GM12878 (cell line): ENCODE measurements at regions not wholly inside any gene's neighbourhood (a gene's known extent, or its start where the extent isn't known, plus 50 kb on each side); places are given as distances from the start of the nearest gene placed in this dataset.

ENCODE experiments used
- ATAC-seq: fragments of 200-7000 bp; cut with Tn5 transposase; 3 replicates; pipeline ENCODE4 v1.9.1; 2020; ENCODE audit warnings: mild to moderate bottlenecking, moderate library complexity
- BruUV-seq: library from RNA; stranded (reverse); fragments of 400-500 nt; replicated peaks from 2 replicates; lab custom pipeline; 2021; lab: Mats Ljungman, UMichigan
- CTCF ChIA-PET: fragments of 300-600 bp; sonication (Branson Sonifier 250); formaldehyde crosslinking; extraction: SDS; loops from one replicate; lab custom pipeline; 2021; ENCODE audit warnings: inconsistent platforms; lab: Yijun Ruan, JAX
- POLR2A ChIA-PET: fragments of 350-600 bp; formaldehyde crosslinking; extraction: SDS; loops from one replicate; lab custom pipeline; 2021; ENCODE audit warnings: inconsistent platforms; lab: Charles Lee
- RAD21 ChIA-PET: fragments of 300-600 bp; sonication (Branson Sonifier 250); formaldehyde crosslinking; loops from one replicate; lab custom pipeline; 2023; ENCODE audit warnings: antibody characterized with exemption; ENCODE audit not compliant: unreplicated experiment; lab: Charles Lee
- SMC1A ChIA-PET: fragments of 300-600 bp; sonication (Branson Sonifier 250); formaldehyde crosslinking; loops from one replicate; lab custom pipeline; 2023; ENCODE audit not compliant: unreplicated experiment, uncharacterized antibody; lab: Charles Lee
- DNase-seq: peaks from one replicate; pipeline ENCODE4 v3.0.0-alpha.2; 2011; ENCODE audit warnings: low read depth, low spot score
- FAIRE-seq: peaks from 3 replicates; lab custom pipeline; 2011; peaks lifted over from hg19 to GRCh38; lab: Jason Lieb, UNC
- H2AFZ ChIP-seq: 2 replicates; pipeline ENCODE4 v1.6.0; 2011; ENCODE audit warnings: low read depth, low read length, control low read depth; ENCODE audit not compliant: control insufficient read depth
- H3K27ac ChIP-seq: 2 replicates; pipeline ENCODE4 v1.5.1; 2011; ENCODE audit warnings: control low read depth; ENCODE audit not compliant: control insufficient read depth, insufficient read depth
- H3K27me3 ChIP-seq, 2 experiments: replicated peaks in 1 of 2; 2 replicates each; pipeline versions ENCODE4 v1.6.0 to v1.6.1; 2011; ENCODE audit warnings: low read length in 1 of 2; ENCODE audit not compliant: control insufficient read depth in 2 of 2, insufficient read depth in 2 of 2
- H3K36me3 ChIP-seq, 2 experiments: 2 replicates each; pipeline ENCODE4 v1.5.1; 2011; ENCODE audit warnings: low read length in 1 of 2; ENCODE audit not compliant: control insufficient read depth in 2 of 2, insufficient read depth in 2 of 2
- H3K4me1 ChIP-seq: 2 replicates; pipeline ENCODE4 v1.6.1; 2011; ENCODE audit warnings: mild to moderate bottlenecking, low read length, moderate library complexity, mixed read lengths; ENCODE audit not compliant: control insufficient read depth, insufficient read depth
- H3K4me2 ChIP-seq: 2 replicates; pipeline ENCODE4 v1.6.0; 2011; ENCODE audit warnings: control low read depth; ENCODE audit not compliant: control insufficient read depth, insufficient read depth
- H3K4me3 ChIP-seq: fragments of 200-600 bp; sonication (generic); 2 replicates; pipeline ENCODE4 v1.5.1; 2016
- H3K79me2 ChIP-seq: 2 replicates; pipeline ENCODE4 v1.6.0; 2011; ENCODE audit warnings: low read length; ENCODE audit not compliant: control insufficient read depth, insufficient read depth
- H3K9ac ChIP-seq: 2 replicates; pipeline ENCODE4 v1.8.0; 2011; ENCODE audit warnings: low read length, control low read depth, mixed read lengths; ENCODE audit not compliant: control insufficient read depth, insufficient read depth
- H3K9me3 ChIP-seq: replicated peaks from 3 replicates; pipeline ENCODE4 v1.5.1; 2011; ENCODE audit warnings: mild to moderate bottlenecking, low read length; ENCODE audit not compliant: control insufficient read depth, insufficient read depth
- H4K20me1 ChIP-seq: 2 replicates; pipeline ENCODE4 v1.6.0; 2011; ENCODE audit not compliant: control insufficient read depth, insufficient read depth
- CEBPB ChIP-seq, 2 experiments: fragments of 150-350 bp in 1 of 2; IDR thresholded peaks; 2 replicates each; pipeline ENCODE4 v1.6.1; 2012 to 2014; ENCODE audit warnings: low read depth in 2 of 2, low read length in 2 of 2, borderline replicate concordance in 1 of 2, inconsistent platforms in 1 of 2
- EGR1 ChIP-seq, 2 experiments: IDR thresholded peaks; 1 replicate in 1 of 2; 2 replicates in 1 of 2; pipeline ENCODE4 v1.6.1; 2011 to 2012; ENCODE audit warnings: low read depth in 2 of 2, low read length in 2 of 2, borderline replicate concordance in 1 of 2, mild to moderate bottlenecking in 1 of 2, moderate library complexity in 1 of 2
- IKZF2 ChIP-seq, 2 experiments: fragments of 450-650 bp; IDR thresholded peaks; 2 replicates each; pipeline ENCODE4 v1.6.1; 2017; ENCODE audit warnings: mild to moderate bottlenecking in 2 of 2, moderate library complexity in 2 of 2
- NFXL1 ChIP-seq: fragments of 450-650 bp; IDR thresholded peaks from 2 replicates; pipeline ENCODE4 v1.6.1; 2017; ENCODE audit warnings: antibody characterized with exemption, mild to moderate bottlenecking, borderline replicate concordance
- NRF1 ChIP-seq: conservative IDR thresholded peaks from 2 replicates; pipeline ENCODE4 v1.6.1; 2011; ENCODE audit warnings: mild to moderate bottlenecking, low read depth, low read length, improper control_type of control experiment
- PBX3 ChIP-seq: IDR thresholded peaks from 2 replicates; pipeline ENCODE4 v1.6.1; 2011; ENCODE audit warnings: mild to moderate bottlenecking, low read depth, low read length, moderate library complexity; ENCODE audit not compliant: insufficient replicate concordance
- SUPT20H ChIP-seq: IDR thresholded peaks from 2 replicates; pipeline ENCODE4 v1.6.1; 2011; ENCODE audit warnings: low read depth, mild to moderate bottlenecking, low read length, moderate library complexity, borderline replicate concordance; ENCODE audit not compliant: control insufficient read depth
- SUZ12 ChIP-seq: fragments of 200-600 bp; sonication (generic); IDR thresholded peaks from one replicate; pipeline ENCODE4 v1.6.1; 2018; ENCODE audit warnings: antibody characterized with exemption, mild to moderate bottlenecking; ENCODE audit not compliant: unreplicated experiment
- USF1 ChIP-seq: IDR thresholded peaks from 2 replicates; pipeline ENCODE4 v1.6.1; 2011; ENCODE audit warnings: borderline replicate concordance, low read depth, mild to moderate bottlenecking, moderate library complexity, mixed read lengths, low read length; ENCODE audit not compliant: insufficient read depth; ENCODE audit errors: extremely low read length
- WRNIP1 ChIP-seq: IDR thresholded peaks from 2 replicates; pipeline ENCODE4 v1.6.1; 2011; ENCODE audit warnings: low read depth, low read length, improper control_type of control experiment, borderline replicate concordance
- ZNF217 ChIP-seq: fragments of 450-650 bp; IDR thresholded peaks from 2 replicates; pipeline ENCODE4 v1.6.1; 2017; ENCODE audit warnings: antibody characterized with exemption, mild to moderate bottlenecking
- ZNF274 ChIP-seq: IDR thresholded peaks from one replicate; pipeline ENCODE4 v1.8.0; 2011; ENCODE audit not compliant: insufficient read length, insufficient read depth
- WGBS: methylation state at CpG from one replicate; pipeline ENCODE4 v1.1.6; 2016; ENCODE audit warnings: low lambda C conversion rate; ENCODE audit not compliant: insufficient replicate concordance, insufficient coverage; ENCODE audit errors: missing lambda C conversion rate; 5-methylcytosine and 5-hydroxymethylcytosine counted together
- in situ Hi-C: fragments of 300-500 bp; cut with MboI; formaldehyde crosslinking; loops from 9 replicates; pipeline ENCODE4 v1.14.3; 2018; ENCODE audit warnings: mixed read lengths
- intact Hi-C: fragments of 100-400 bp; cut with micrococcal nuclease; formaldehyde crosslinking; loops from one replicate; pipeline ENCODE4 v1.14.2; 2022; ENCODE audit not compliant: unreplicated experiment
- TF ChIP-seq, protein P1 (sequence below): fragments of 450-650 bp; IDR thresholded peaks from 2 replicates; pipeline ENCODE4 v1.6.1; 2016; ENCODE audit warnings: mild to moderate bottlenecking, moderate library complexity, borderline replicate concordance
- TF ChIP-seq, protein P2 (sequence below): fragments of 150-350 bp; IDR thresholded peaks from 2 replicates; pipeline ENCODE4 v1.6.1; 2016; ENCODE audit warnings: low read depth, low read length

DNA sequence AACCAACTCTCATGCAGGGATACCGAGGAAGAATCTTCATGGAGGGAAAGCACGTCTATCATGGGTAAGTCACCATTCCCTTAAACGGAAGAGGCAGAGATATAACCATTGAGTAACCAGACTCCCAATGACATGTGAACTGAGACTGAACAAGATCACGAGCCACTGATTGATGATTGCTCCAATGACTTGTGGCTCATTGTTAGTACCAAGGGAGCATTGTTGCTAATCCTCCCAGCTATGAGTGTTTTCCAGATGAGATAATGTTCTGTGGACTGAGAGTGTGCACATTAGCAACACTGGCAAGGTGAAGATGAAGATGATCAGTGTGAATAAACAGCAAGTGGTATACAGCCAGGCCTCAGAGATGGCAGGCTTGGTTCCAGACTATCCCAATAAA, 219.2 kb upstream of the MAP3K1 start:
- in situ Hi-C loops (no loop called here), intact Hi-C loops (no loop called here)
- ChIA-PET CTCF (no interaction called here), RAD21 (no interaction called here), SMC1A (interaction anchor here (0.6 to 1.0 kb wide), 4 partner anchors 20 to 126 kb away, joined by 3 read pairs; no protein-coding TSS in a partner anchor), POLR2A (no interaction called here)
- Histone ChIP-seq H3K4me2 (no peak overlapping the region), H3K79me2 (no peaks in the 10 kb centered on the region), H3K4me1 (no peaks in the 10 kb centered on the region), H2AFZ (no peak overlapping the region), H4K20me1 (no peaks in the 10 kb centered on the region), H3K27ac (no peak overlapping the region), H3K27me3 (0 out of 4 replicates have a peak, but pooled peaks cover 0 to 2% of the 10 kb centered on the region in 2 experiments), H3K9ac (no peak overlapping the region), H3K9me3 (no peaks in the 10 kb centered on the region), H3K4me3 (no peak overlapping the region), H3K36me3 (no peaks in the 10 kb centered on the region)
- ATAC-seq (no peak), FAIRE-seq (no peak), DNase-seq (no peak)
- 48% methylated on average over 4 of the region's 4 CpGs for WGBS
- no TSS peak for BruUV-seq
- no peak for TF ChIP-seq ZNF217
- TF ChIP-seq CEBPB (IDR thresholded peaks at IDR 0.05; ENCODE audit: borderline replicate concordance in 1 of 2, low read depth in 2 of 2, low read length in 2 of 2), result no peak
- TF ChIP-seq IKZF2 (IDR thresholded peaks at IDR 0.05), result no peak
- no peak for TF ChIP-seq USF1
- TF ChIP-seq NRF1, result no peak
- TF ChIP-seq WRNIP1, result no peak
- TF ChIP-seq EGR1 (IDR thresholded peaks at IDR 0.05; ENCODE audit: borderline replicate concordance in 1 of 2, low read depth in 2 of 2, low read length in 2 of 2), result no peak
- no peak for TF ChIP-seq ZNF274
- no peak for TF ChIP-seq SUZ12
- TF ChIP-seq SUPT20H, result no peak
- TF ChIP-seq NFXL1, result no peak
- TF ChIP-seq PBX3, result no peak
- TF ChIP-seq, protein P1, sequence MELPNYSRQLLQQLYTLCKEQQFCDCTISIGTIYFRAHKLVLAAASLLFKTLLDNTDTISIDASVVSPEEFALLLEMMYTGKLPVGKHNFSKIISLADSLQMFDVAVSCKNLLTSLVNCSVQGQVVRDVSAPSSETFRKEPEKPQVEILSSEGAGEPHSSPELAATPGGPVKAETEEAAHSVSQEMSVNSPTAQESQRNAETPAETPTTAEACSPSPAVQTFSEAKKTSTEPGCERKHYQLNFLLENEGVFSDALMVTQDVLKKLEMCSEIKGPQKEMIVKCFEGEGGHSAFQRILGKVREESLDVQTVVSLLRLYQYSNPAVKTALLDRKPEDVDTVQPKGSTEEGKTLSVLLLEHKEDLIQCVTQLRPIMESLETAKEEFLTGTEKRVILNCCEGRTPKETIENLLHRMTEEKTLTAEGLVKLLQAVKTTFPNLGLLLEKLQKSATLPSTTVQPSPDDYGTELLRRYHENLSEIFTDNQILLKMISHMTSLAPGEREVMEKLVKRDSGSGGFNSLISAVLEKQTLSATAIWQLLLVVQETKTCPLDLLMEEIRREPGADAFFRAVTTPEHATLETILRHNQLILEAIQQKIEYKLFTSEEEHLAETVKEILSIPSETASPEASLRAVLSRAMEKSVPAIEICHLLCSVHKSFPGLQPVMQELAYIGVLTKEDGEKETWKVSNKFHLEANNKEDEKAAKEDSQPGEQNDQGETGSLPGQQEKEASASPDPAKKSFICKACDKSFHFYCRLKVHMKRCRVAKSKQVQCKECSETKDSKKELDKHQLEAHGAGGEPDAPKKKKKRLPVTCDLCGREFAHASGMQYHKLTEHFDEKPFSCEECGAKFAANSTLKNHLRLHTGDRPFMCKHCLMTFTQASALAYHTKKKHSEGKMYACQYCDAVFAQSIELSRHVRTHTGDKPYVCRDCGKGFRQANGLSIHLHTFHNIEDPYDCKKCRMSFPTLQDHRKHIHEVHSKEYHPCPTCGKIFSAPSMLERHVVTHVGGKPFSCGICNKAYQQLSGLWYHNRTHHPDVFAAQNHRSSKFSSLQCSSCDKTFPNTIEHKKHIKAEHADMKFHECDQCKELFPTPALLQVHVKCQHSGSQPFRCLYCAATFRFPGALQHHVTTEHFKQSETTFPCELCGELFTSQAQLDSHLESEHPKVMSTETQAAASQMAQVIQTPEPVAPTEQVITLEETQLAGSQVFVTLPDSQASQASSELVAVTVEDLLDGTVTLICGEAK, result no peak
- TF ChIP-seq, protein P2, sequence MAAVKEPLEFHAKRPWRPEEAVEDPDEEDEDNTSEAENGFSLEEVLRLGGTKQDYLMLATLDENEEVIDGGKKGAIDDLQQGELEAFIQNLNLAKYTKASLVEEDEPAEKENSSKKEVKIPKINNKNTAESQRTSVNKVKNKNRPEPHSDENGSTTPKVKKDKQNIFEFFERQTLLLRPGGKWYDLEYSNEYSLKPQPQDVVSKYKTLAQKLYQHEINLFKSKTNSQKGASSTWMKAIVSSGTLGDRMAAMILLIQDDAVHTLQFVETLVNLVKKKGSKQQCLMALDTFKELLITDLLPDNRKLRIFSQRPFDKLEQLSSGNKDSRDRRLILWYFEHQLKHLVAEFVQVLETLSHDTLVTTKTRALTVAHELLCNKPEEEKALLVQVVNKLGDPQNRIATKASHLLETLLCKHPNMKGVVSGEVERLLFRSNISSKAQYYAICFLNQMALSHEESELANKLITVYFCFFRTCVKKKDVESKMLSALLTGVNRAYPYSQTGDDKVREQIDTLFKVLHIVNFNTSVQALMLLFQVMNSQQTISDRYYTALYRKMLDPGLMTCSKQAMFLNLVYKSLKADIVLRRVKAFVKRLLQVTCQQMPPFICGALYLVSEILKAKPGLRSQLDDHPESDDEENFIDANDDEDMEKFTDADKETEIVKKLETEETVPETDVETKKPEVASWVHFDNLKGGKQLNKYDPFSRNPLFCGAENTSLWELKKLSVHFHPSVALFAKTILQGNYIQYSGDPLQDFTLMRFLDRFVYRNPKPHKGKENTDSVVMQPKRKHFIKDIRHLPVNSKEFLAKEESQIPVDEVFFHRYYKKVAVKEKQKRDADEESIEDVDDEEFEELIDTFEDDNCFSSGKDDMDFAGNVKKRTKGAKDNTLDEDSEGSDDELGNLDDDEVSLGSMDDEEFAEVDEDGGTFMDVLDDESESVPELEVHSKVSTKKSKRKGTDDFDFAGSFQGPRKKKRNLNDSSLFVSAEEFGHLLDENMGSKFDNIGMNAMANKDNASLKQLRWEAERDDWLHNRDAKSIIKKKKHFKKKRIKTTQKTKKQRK, result no peak
